C4-2B (cell line): ENCODE measurements at regions not wholly inside any gene's neighbourhood (a gene's known extent, or its start where the extent isn't known, plus 50 kb on each side); places are given as distances from the start of the nearest gene placed in this dataset.

Experiments used
- ZFX ChIP-seq: fragments of 450-650 bp; IDR thresholded peaks from 2 replicates; pipeline ENCODE4 v1.6.1; 2017
- TF ChIP-seq, protein P1 (sequence below): fragments of 450-650 bp; conservative IDR thresholded peaks from 2 replicates; pipeline ENCODE4 v1.5.1; 2017; ENCODE audit warnings: mild to moderate bottlenecking

DNA sequence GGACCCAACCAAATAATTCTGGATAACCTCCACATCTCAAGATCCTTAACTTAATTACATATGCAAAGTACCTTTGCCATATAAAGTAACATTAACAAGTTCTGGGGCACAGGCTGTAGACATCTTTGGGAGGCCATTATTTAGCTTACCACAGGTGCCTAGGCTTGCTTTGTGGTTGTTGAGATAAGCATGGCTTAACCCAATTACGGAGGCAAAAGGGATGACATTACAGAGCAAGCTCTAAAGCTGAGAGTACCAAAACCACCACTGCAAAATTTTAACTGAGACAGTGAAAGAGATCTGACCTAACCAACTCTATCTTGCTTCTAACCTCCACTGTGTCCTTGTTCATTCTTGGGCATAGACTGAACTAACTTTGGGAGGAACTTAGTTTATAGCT is 502.9 kb upstream of the ATXN8OS start:
- TF ChIP-seq, protein P1, sequence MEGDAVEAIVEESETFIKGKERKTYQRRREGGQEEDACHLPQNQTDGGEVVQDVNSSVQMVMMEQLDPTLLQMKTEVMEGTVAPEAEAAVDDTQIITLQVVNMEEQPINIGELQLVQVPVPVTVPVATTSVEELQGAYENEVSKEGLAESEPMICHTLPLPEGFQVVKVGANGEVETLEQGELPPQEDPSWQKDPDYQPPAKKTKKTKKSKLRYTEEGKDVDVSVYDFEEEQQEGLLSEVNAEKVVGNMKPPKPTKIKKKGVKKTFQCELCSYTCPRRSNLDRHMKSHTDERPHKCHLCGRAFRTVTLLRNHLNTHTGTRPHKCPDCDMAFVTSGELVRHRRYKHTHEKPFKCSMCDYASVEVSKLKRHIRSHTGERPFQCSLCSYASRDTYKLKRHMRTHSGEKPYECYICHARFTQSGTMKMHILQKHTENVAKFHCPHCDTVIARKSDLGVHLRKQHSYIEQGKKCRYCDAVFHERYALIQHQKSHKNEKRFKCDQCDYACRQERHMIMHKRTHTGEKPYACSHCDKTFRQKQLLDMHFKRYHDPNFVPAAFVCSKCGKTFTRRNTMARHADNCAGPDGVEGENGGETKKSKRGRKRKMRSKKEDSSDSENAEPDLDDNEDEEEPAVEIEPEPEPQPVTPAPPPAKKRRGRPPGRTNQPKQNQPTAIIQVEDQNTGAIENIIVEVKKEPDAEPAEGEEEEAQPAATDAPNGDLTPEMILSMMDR: no peak
- no peak for TF ChIP-seq ZFX
